ENCODE measurements at regions not wholly inside any gene's neighbourhood (a gene's known extent, or its start where the extent isn't known, plus 50 kb on each side); places are given as distances from the start of the nearest gene placed in this dataset.
"Not testable (repeated sequence)": the region's sequence is repeated elsewhere in the genome, so short reads cannot be mapped to it uniquely, and the experiment has no call there.

DNA sequence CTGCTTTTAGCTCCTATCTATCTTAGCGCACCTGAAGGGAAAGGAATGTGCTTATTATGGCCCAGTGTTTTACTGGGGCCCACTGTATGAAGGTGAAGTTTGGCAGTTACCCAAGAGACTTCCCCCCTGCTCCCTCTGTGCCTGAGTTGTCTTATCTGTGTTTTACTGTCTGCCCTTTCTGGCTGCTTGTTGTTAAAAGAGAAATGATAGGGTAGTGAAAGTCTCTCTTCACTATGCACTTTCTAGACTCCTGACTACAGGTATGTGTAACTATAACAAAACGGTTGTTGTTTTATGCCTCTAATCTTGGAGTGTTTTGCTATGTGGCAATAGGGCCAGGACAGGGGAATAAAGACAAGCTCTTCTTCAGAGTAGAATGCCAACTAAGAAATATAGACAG, 326.9 kb downstream of the KIF20B start:
- DNase-seq (ENCODE audit: low read depth) = no peak

DNA sequence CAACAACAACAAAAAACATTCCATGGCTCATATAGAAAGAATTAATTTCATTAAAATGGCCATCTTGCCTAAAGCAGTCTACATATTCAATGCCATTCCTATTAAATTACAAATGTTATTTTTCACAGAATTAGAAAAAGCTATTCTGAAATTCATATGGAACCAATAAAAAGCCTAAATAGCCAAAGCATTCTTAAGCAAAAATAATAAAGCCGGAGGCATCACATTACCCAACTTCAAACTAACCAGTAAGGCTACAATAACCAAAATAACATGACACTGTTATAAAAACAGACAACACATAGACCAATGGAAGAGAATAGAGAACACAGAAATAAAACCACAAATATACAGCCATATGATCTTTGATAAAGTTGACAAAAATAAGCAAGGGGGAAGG, 330.4 kb downstream of the KIF20B start:
- no peak for DNase-seq (ENCODE audit: low read depth)

DNA sequence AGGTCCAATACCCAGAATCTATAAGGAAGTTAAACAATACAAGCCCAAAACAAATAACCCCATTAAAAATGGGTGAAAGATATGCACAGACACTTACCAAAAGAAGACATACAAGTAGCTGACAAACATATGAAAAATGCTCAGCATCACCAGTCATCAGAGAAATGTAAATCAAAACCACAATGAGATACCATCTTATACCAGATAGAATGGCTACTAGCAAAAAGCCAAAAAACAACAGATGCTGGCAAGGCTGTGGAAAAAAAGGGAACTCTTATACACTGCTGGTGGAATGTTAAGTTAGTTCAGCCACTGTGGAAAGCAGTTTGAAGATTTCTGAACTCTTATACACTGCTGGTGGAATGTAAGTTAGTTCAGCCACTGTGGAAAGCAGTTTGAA, 331.1 kb downstream of the KIF20B start:
- no peak for DNase-seq (ENCODE audit: low read depth)

DNA sequence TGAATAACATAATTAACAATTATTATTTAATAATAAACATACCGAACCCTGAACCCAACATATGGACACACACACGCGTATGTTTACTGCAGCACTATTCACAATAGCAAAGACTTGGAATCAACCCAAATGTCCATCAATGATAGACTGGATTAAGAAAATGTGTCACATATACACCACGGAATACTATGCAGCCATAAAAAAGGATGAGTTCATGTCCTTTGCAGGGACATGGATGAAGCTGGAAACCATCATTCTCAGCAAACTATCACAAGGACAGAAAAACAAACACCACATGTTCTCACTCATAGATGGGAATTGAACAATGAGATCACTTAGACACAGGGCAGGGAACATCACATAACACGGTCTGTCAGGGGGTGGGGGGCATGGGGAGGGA, 333.5 kb downstream of the KIF20B start:
- not testable (repeated sequence) for DNase-seq (ENCODE audit: low read depth)

DNA sequence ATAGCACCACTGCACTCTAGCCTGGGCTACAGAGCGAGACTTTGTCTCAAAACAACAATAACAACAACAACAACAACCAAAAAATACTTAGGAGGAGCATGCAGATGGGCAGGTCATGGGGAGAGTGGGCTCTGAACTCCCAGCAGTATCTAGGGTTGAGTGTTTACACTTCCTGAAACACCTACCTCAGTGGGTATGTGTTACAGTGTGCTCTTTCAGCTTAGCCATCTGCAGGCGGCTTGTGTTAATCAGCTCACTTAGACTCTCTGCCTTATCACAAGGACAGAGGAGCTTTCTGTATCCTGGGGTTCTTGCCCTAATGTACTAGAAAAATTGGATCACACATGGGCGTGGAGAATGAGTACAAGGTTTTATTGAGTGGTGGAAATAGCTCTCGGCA, 340.2 kb downstream of the KIF20B start:
- no peak for DNase-seq (ENCODE audit: low read depth)

DNA sequence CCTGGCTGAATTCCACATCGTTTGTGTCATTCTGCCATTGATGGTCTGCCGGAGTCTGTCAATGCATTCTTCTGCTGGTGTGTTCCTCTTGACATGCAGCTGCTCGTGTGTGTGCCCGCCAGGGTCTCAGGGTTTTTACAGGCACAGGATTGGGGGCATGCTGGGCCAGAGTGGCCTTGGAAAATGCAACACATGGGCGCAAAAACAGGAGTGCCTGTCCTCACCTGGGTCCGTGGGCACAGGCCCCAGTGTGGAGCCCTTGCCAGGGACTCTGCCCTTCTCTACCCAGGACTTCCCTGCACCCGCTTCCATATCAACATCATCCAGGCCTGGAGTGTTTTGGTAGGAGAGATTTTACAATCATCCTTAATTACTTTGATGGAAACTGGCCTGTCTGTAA, 340.7 kb downstream of the KIF20B start:
- DNase-seq (ENCODE audit: low read depth) = no peak

DNA sequence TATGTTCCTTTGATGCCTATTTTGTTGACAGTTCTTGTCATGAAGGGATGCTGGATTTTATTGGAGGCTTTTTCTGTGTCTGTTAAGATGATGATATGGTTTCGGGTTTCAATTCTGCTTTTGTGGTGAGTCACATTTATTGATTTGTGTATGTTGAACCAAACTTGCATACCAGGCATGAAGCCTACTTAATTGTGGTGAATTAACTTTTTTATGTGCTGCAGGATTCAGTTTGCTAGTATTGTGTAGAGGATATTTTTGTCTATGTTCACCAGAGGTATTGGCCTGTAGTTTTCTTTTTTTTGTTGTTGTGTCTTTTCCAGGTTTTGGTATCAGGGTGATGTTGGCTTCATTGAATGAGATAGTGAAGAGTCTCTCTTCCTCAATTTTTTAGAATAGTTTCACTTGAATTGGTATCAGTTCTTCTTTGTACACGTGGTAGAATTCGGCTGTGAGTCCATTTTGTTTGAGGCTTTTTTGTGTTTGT, 345.9 kb downstream of the KIF20B start:
- no peak for DNase-seq (ENCODE audit: low read depth)

DNA sequence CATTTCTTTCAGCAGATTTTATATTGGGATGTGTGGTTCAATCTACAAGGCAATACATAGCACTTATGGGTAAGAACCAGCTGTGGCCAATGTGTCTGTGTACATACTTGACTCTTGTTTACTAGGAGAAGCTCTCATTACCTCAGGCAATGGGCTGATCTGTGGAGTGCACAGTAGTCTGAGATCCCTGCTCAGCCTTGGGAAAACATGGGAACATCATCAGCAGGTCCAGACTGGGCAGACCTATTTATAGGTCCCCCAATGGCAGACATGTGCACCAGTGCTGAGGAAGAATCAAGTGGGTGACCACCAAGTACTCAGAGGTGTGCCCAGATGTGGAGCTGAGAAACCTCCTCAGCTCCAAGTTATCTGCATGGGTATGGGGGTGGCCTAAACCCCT, 349.7 kb downstream of the KIF20B start:
- DNase-seq (ENCODE audit: low read depth) = no peak

DNA sequence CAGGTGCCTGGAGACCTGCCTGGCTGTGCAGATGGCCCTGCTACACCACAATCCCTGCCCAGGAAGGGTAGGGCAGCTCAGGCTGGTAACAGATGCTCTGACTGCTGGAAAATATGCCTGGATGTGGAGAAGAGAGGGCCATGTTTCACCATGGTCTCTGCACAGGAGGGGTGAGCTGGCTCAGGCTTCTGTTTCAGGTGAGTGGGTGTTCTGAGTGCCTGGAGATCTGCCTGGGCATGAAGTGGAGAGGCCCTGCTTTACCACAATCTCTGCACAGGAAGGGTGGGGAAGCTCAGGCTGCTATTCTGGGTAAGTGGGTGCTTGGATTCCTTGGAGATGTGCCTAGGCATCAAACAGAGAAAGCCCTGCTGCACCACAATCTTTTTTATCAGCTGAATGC, 350.1 kb downstream of the KIF20B start:
- no peak for DNase-seq (ENCODE audit: low read depth)

DNA sequence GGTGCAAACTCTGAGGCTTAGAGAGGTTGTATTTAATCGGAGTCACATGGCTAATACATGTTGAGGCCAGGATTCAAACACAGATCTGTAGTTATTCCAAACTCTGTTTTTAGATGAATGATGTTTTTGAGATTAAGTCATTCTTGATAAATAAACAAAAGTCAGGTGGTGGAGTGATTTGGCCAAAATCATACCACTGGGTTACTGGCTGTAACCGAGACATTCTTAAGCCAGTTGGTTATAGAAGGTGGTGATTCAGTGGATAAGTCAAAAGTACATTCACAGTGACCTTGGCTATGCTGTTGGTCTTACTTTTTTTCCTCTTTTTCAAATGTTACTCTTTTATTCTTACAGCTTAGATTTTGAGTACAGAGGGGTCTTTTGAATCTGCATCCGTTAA, 361.4 kb downstream of the KIF20B start:
- DNase-seq (ENCODE audit: low read depth) = no peak

DNA sequence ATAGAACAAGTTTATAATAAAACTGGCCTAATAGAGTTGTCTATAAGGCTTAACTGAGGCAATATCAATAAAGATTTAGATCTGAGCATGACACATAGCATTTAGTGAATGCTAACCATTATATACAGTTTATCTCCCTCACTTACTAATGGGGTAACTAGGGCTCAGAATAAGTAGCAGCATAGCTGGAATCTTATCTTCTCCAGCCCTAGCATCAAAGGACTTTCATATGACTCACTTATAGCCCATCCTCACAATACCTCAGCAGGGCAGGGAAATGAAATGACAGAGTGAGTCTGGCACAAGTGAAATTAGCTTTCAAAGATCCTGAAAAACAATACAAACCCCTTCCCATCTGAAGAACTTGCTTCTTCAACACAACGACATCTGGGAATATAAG, 362.9 kb downstream of the KIF20B start:
- DNase-seq (ENCODE audit: low read depth) = no peak

DNA sequence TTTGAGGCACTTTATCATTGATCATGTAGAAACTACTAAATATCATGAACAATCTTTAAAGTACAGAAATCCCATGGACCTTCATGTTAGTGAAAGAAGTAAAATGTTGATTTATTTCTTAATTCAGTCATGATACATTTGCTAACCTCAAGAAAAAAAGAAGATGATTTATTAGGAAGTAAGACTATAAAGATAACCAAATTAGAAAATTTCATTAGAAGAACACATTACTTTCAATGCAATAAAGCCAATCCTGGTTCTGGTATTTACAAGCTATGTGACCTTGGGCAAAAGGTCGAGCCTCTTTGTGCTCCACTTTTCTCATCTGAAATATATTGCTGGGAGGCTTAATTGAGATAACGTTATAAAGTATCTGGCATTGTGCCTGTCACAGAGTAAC, 365.0 kb downstream of the KIF20B start:
- DNase-seq (ENCODE audit: low read depth) = no peak

DNA sequence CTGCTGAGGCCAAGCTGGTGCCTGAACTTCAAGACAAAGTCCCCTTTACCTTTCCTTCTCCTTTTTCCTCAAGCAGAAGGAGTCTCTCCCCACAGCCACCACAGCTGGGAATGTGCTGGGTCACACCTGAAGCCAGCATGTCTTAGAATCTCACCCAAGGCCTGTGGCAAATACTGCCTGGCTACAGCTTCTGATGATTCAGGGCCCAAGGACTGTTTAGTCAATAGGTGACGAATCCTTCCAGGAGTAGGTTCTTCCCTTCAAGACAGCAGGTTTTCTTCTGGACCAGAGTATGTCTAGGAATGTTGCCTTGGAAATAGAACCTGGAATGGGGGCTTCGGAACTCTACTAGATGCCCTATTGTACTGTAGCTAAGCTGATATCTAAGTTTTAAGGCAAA, 374.6 kb downstream of the KIF20B start:
- DNase-seq (ENCODE audit: low read depth) = no peak

DNA sequence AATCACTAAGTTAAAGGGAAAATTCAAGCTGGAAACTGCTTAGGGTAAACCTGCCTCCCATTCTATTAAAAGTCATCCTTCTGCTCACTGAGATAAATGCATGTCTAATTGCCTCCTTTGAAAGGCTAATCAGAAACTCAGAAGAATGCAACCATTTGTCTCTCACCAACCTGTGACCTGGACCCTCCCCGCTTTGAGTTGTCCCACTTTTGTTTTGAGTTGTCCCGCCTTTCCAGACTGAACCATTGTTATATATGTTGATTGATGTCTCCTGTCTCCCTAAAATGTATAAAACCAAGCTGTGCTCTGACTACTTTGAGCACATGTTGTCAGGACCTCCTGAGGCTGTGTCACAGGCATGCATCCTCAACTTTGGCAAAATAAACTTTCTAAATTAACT, 378.4 kb downstream of the KIF20B start:
- DNase-seq (ENCODE audit: low read depth) = no peak

DNA sequence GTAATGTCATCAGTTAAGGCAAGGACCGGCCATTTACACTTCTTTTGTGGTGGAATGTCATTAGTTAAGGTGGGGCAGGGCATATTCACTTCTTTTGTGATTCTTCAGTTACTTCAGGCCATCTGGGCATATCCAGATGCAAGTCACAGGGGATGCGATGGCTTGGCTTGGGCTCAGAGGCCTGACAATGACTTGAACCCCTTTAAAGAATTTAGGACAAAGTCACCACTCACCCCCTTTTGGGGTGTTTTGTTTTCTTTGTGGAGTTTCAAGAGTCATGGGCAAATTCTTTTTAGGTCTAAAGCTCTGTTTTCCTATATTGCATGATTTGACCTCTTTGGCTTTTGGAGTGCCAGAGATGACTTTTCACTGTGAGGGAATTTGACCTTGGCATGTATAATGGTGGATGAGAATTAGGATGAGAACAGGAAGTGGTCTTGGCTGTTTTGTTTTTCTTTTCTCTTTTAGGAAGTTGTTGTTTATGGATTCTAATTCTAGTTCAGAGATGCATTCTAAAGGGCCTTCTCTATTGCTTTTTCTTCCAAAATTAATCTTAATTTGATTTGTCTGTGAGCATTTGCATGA, 385.3 kb downstream of the KIF20B start:
- DNase-seq (ENCODE audit: low read depth) = not testable (repeated sequence)

DNA sequence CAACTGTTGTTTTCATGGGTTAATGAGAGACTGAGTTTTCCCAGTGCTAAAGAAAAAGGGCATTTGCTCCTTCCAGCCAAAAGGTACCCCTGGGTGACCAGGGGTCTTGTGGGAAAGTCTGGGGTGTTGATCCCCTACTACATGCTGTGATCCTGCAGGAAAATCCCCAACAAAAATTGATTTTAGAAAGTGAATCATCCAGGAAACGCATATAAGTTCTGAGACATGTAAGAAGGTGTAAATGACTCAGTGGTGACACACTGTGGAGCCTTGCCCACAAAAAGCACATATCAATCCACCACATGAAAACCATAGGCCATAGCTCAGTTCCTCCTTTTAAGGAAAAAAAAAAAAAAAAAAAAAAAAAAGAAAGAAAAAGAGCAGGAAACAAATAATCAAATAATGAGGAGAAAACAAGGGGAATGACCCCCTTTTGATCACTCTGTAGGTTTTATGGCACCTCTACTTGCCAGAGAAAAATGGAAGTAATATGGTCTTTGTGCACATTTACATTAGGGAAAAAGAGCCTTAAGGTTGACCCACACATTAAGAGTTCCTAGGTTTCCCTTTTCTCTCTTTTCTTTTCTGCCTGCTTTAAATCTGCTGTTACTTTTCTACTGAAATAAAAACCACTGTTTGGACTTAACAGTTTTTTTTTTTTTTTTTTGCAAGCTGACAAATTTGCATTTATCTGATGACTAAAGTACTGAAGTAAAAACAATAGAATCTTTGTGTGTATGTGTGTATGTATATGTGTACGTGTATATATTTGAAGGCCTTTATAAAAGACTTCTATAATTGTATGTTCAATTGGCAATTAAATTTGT, 386.0 kb downstream of the KIF20B start:
- no peak for DNase-seq (ENCODE audit: low read depth)

DNA sequence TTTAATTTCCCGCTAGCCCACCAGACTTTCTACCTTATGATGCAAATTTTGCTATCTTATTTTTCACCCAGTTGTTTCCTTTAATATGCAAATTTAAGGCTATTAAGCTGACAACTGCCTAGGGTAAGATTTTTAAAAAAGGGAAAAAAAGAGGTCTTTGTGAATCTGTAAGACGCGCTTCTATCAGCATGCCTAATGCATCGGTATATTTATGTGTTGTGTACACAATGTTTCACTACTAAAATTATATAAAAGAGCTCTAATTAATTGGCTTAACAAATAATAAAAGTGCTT, 386.6 kb downstream of the KIF20B start:
- no peak for DNase-seq (ENCODE audit: low read depth)

DNA sequence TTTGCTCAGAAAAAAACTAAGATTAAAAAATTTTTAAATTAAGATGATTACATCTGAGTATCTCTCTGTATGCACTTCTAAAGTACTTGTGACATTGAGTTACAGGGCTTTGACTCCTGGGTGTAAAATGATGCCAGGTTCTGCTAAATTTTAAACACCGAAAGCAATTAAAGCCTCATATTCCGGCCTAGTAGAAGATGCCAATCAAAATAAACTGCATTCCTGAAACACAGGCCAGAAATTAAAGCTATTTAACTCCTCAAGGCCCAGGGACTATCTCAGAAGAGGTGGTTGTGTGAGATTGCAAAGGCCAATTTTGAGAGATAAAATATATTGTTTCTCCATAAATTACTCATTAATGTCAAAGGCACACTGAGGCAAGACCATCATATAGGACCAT, 388.3 kb downstream of the KIF20B start:
- no peak for DNase-seq (ENCODE audit: low read depth)

DNA sequence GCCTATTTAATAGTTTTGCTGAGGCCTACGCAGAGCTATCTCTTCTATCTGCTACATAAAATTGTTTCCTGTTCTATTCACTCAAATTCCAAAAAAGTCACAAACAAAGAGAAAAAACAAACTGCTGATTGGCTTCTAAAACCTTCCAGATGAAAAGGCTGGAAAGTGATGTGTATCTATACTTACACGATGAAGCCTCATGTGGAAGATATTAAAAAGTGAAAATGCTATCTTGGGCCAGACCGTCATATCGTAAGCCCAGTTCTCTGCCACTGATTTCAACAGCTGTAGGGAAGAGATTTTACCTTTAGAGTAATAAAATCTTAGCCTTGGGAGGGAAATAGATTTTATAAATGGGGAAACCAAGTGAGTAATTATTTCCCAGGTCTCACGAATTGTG, 394.8 kb downstream of the KIF20B start:
- DNase-seq (ENCODE audit: low read depth) = no peak

DNA sequence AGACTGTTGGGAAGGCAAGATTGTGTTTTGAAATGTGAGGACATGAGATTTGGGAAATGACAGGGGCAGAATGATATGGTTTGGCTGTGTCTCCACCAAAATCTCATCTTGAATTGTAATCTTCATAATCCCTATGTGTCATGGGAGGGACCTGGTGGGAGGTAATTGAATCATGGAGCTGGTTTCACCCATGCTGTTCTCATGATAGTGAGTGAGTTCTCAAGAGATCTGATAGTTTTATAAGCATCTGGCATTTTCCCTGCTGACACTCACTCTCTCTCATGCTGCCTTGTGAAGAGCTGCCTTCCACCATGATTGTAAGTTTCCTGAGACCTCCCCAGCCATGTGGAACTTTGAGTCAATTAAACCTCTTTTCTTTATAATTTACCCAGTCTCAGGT, 406.2 kb downstream of the KIF20B start:
- DNase-seq (ENCODE audit: low read depth) = not testable (repeated sequence)

DNA sequence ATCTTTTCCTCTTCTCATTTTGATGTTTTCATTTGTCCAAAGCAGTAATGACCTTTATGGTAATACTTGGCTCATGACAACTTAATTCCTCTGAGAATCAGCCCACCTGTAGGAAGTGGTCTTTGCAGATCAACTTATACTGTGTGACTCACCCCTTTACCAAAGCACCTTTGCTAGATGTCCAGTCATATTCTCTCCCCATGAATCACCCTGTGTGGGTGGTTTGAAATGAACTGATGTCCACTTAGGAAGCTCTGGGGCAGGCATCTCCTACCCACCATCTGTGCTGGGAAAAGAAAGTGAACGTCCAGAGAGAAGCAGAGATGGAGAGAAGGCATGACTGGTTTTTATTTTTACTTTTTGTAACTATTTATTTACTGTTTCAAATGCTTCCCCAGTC, 410.3 kb downstream of the KIF20B start:
- no peak for DNase-seq (ENCODE audit: low read depth)

DNA sequence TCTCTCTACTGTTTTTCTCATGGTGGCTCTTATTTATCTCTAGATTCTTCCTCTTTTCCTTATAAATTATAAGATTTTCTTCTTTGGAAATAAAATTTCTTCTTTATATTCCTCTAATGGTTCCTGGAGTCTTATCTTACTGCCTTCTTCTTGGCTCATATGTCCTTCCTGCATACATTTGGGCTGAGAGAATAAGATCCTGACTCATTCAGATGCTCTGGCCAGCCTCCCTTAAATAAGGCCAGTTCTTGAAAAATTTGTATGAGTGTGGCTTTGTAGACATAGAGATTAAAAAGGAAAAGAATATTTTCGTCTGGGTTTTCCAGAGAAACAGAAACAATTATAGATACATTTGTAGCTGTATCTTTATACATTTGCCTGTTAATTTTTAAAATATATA, 411.3 kb downstream of the KIF20B start:
- no peak for DNase-seq (ENCODE audit: low read depth)

DNA sequence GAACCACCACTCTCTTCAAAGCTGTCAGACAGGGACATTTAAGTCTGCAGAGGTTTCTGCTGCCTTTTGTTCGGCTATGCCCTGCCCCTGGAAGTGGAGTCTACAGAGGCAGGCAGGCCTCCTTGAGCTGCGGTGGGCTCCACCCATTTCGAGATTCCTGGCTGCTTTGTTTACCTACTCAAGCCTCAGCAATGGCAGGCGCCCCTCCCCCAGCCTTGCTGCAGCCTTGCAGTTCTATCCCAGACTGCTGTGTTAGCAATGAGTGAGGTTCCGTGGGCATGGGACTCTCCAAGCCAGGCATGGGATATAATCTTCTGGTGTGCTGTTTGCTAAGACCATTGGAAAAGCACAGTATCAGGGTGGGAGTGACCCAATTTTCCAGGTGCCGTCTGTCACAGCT, 417.2 kb downstream of the KIF20B start:
- not testable (repeated sequence) for DNase-seq (ENCODE audit: low read depth)

DNA sequence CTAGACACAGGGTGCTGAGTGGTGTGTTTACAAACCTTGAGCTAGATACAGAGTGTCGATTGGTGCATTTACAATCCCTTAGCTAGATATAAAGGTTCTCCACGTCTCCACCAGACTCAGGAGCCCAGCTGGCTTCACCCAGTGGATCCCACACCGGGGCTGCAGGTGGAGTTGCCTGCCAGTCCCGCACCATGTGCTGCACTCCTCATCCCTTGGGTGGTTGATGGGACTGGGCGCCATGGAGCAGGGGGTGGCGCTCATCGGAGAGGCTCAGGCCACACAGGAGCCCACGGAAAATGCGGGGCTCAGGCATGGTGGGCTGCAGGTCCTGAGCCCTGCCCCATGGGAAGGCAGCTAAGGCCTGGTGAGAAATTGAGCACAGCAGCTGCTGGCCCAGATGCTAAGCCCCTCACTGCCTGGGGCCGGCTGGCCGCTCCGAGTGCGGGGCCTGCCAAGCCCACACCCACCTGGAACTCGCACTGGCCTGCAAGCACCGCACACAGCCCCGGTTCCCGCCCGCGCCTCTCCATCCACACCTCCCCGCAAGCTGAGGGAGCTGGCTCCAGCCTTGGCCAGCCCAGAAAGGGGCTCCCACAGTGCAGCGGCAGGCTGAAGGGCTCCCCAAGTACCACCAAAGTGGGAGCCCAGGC, 418.4 kb downstream of the KIF20B start:
- not testable (repeated sequence) for DNase-seq (ENCODE audit: low read depth)

All from activated T-cell treated with anti-CD3 and anti-CD28 coated beads for 24 hours (primary cell).